ENCODE measurements at regions not wholly inside any gene's neighbourhood (a gene's known extent, or its start where the extent isn't known, plus 50 kb on each side); places are given as distances from the start of the nearest gene placed in this dataset.

- H3K9ac ChIP-seq (ENCODE audit: low read length): no peak overlapping the region
- no peaks in the 10 kb centered on the region for H3K27me3 ChIP-seq (ENCODE audit: insufficient read depth, low read length)
- H3K9me3 ChIP-seq (ENCODE audit: low read length): no peaks in the 10 kb centered on the region
- H2AFZ ChIP-seq (ENCODE audit: low read length): no peak overlapping the region
- no peaks in the 10 kb centered on the region for H3K79me2 ChIP-seq (ENCODE audit: insufficient read depth, low read length)
- H3K9me2 ChIP-seq (ENCODE audit: low read depth, low read length): no peaks in the 10 kb centered on the region
- H4K20me1 ChIP-seq (ENCODE audit: insufficient read depth, low read length): no peaks in the 10 kb centered on the region
- H3F3A ChIP-seq (ENCODE audit: insufficient read depth, low read length): no peaks in the 10 kb centered on the region
- H3K4me1 ChIP-seq (ENCODE audit: insufficient read depth, low read length, severe bottlenecking): no peaks in the 10 kb centered on the region
- no peak overlapping the region for H3K4me2 ChIP-seq (ENCODE audit: low read length)
- no peak overlapping the region for H3K4me3 ChIP-seq (ENCODE audit: low read depth, low read length, poor library complexity, severe bottlenecking)
- no peaks in the 10 kb centered on the region for H3K36me3 ChIP-seq (ENCODE audit: insufficient read depth, low read length)
- no peak overlapping the region for H3K27ac ChIP-seq (ENCODE audit: low read depth, low read length, poor library complexity, severe bottlenecking)
- TF ChIP-seq, protein P1, sequence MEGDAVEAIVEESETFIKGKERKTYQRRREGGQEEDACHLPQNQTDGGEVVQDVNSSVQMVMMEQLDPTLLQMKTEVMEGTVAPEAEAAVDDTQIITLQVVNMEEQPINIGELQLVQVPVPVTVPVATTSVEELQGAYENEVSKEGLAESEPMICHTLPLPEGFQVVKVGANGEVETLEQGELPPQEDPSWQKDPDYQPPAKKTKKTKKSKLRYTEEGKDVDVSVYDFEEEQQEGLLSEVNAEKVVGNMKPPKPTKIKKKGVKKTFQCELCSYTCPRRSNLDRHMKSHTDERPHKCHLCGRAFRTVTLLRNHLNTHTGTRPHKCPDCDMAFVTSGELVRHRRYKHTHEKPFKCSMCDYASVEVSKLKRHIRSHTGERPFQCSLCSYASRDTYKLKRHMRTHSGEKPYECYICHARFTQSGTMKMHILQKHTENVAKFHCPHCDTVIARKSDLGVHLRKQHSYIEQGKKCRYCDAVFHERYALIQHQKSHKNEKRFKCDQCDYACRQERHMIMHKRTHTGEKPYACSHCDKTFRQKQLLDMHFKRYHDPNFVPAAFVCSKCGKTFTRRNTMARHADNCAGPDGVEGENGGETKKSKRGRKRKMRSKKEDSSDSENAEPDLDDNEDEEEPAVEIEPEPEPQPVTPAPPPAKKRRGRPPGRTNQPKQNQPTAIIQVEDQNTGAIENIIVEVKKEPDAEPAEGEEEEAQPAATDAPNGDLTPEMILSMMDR (IDR thresholded peaks at IDR 0.05; ENCODE audit: low read length): no peak
- TF ChIP-seq EZH2 (IDR thresholded peaks at IDR 0.05; ENCODE audit: borderline replicate concordance, low read length): no peak
Measured at GRCh38 chr4:170671171-170671570, 581.4 kb upstream of the AADAT start.

GRCh38 chr4:170667814-170668213, 578.1 kb upstream of the AADAT start:
- no peaks in the 10 kb centered on the region for H3K9me2 ChIP-seq (ENCODE audit: low read depth, low read length)
- H3K4me2 ChIP-seq (ENCODE audit: low read length): no peak overlapping the region
- H3K4me3 ChIP-seq (ENCODE audit: low read depth, low read length, poor library complexity, severe bottlenecking): no peak overlapping the region

DNA sequence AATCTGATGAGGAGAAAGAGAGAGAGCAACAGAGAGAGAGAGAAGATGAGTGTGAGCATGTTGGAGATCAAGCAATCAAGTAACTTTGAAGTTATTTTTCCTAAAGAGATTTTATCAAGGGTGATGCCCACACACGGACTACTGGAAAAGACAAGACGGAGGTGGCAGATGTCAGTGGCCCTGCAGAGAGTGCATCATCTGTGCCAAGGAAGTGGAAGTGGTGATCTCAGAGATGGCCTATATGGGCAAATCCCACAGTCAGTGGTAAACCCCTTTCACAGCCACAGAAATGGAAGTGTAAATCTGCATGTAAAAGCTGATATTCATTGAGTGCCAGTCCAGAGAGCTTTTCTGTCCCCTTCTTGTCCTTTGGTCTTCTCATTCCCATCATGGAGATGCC, 577.2 kb upstream of the AADAT start:
- Histone ChIP-seq H3K79me2 (ENCODE audit: insufficient read depth, low read length) (no peaks in the 10 kb centered on the region), H3K4me1 (ENCODE audit: insufficient read depth, low read length, severe bottlenecking) (no peaks in the 10 kb centered on the region), H3K27ac (ENCODE audit: low read depth, low read length, poor library complexity, severe bottlenecking) (no peak overlapping the region), H2AFZ (ENCODE audit: low read length) (no peak overlapping the region), H3K27me3 (ENCODE audit: insufficient read depth, low read length) (no peaks in the 10 kb centered on the region), H3K9me2 (ENCODE audit: low read depth, low read length) (no peaks in the 10 kb centered on the region), H3K4me3 (ENCODE audit: low read depth, low read length, poor library complexity, severe bottlenecking) (no peak overlapping the region), H3K9ac (ENCODE audit: low read length) (no peak overlapping the region), H3K9me3 (ENCODE audit: low read length) (no peaks in the 10 kb centered on the region), H3K4me2 (ENCODE audit: low read length) (no peak overlapping the region), H3K36me3 (ENCODE audit: insufficient read depth, low read length) (no peaks in the 10 kb centered on the region), H4K20me1 (ENCODE audit: insufficient read depth, low read length) (no peaks in the 10 kb centered on the region), H3F3A (ENCODE audit: insufficient read depth, low read length) (no peaks in the 10 kb centered on the region)
- TF ChIP-seq EZH2 (IDR thresholded peaks at IDR 0.05; ENCODE audit: borderline replicate concordance, low read length): no peak
- TF ChIP-seq, protein P1 (IDR thresholded peaks at IDR 0.05; ENCODE audit: low read length): no peak

More at GRCh38 chr4:170667814-170668213, 578.1 kb upstream of the AADAT start:
- Histone ChIP-seq H4K20me1 (ENCODE audit: insufficient read depth, low read length) (no peaks in the 10 kb centered on the region), H3K9me3 (ENCODE audit: low read length) (no peaks in the 10 kb centered on the region), H3K4me1 (ENCODE audit: insufficient read depth, low read length, severe bottlenecking) (no peaks in the 10 kb centered on the region), H3K27ac (ENCODE audit: low read depth, low read length, poor library complexity, severe bottlenecking) (no peak overlapping the region), H3K79me2 (ENCODE audit: insufficient read depth, low read length) (no peaks in the 10 kb centered on the region), H3F3A (ENCODE audit: insufficient read depth, low read length) (no peaks in the 10 kb centered on the region), H3K9ac (ENCODE audit: low read length) (no peak overlapping the region), H3K27me3 (ENCODE audit: insufficient read depth, low read length) (no peaks in the 10 kb centered on the region), H3K36me3 (ENCODE audit: insufficient read depth, low read length) (no peaks in the 10 kb centered on the region), H2AFZ (ENCODE audit: low read length) (no peak overlapping the region)
- TF ChIP-seq EZH2 (IDR thresholded peaks at IDR 0.05; ENCODE audit: borderline replicate concordance, low read length): no peak
- TF ChIP-seq, protein P1 (IDR thresholded peaks at IDR 0.05; ENCODE audit: low read length): no peak

Data from OCI-LY1 (cell line).